ENCODE measurements at regions not wholly inside any gene's neighbourhood (a gene's known extent, or its start where the extent isn't known, plus 50 kb on each side); places are given as distances from the start of the nearest gene placed in this dataset.

DNA sequence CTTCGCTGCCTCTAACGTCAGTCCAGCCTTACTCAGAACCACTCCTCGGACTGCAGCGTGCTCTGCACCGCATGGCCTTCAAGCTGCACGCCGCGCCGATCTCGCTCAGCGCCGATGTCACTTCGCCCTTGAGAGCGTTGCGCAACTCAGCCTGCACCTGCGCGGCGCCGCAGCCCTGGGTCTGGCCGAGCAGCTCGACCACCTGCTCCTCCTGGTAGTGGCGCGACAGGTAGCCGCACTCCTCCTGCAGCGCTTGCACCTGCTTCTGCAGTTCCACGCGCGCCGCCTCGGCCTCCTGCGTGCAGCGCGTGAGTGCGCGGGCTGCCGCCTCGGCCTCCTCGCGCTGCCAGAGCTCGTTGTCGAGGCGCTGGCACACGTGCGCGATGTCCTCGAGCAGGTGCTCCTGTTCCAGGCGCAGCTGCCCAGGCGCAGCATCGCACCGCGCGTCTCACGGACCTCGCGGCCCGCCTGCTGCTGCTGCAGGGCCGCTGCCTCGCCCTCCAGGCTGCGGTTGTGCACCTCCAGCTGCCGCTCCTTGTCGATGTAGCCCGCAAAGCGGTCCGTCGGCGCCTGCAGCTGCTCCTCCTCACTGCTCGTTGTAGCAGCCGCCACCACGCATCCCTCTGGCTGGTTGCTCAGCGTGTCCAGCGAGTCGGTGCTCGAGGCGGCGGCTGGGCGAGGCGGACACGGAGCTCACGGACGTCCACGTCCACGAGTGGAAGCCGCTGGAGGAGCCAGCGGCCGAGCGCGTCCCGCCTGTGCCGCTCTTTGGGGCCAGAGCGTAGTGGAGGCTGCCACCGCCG, 380.6 kb upstream of the CHD6 start:
- ATAC-seq (no peak), DNase-seq (no peak)
- H3K27me3 ChIP-seq: no peaks in the 10 kb centered on the region
- TF ChIP-seq, protein P1, sequence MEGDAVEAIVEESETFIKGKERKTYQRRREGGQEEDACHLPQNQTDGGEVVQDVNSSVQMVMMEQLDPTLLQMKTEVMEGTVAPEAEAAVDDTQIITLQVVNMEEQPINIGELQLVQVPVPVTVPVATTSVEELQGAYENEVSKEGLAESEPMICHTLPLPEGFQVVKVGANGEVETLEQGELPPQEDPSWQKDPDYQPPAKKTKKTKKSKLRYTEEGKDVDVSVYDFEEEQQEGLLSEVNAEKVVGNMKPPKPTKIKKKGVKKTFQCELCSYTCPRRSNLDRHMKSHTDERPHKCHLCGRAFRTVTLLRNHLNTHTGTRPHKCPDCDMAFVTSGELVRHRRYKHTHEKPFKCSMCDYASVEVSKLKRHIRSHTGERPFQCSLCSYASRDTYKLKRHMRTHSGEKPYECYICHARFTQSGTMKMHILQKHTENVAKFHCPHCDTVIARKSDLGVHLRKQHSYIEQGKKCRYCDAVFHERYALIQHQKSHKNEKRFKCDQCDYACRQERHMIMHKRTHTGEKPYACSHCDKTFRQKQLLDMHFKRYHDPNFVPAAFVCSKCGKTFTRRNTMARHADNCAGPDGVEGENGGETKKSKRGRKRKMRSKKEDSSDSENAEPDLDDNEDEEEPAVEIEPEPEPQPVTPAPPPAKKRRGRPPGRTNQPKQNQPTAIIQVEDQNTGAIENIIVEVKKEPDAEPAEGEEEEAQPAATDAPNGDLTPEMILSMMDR (IDR thresholded peaks at IDR 0.05): no peak
- intact Hi-C loops (cut with DNase I): no loop called here
- no peaks in the 10 kb centered on the region for H3K4me1 ChIP-seq
- H3K9me3 ChIP-seq: no peaks in the 10 kb centered on the region
- H3K4me3 ChIP-seq: no peak overlapping the region
- H3K36me3 ChIP-seq: no peaks in the 10 kb centered on the region
- H3K27ac ChIP-seq: no peak overlapping the region

DNA sequence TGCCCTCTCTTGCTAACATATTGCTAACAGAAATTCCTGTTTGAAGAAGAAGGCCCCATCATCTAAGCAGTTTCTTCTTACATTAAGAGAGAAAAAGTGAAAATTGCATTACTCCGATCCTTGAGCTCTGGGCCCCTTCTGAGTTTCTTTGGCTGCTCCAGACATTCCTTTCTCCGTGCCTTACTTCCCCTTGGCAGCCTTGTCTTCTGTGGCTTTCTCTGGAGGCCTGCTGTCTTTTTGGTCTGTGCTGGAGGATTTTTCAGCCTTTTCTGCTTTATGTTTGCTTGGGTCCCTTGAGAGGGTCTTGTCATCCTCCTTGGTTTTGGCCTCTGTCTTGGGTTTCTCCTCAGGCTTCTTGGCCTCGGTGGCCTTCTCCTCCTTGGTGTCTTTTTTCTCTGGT, 378.8 kb upstream of the CHD6 start:
- no peak for ATAC-seq
- Histone ChIP-seq H3K36me3 (no peaks in the 10 kb centered on the region), H3K4me3 (no peak overlapping the region), H3K27me3 (no peaks in the 10 kb centered on the region), H3K9me3 (no peaks in the 10 kb centered on the region), H3K4me1 (no peaks in the 10 kb centered on the region), H3K27ac (no peak overlapping the region)
- intact Hi-C loops (cut with DNase I): no loop called here
- TF ChIP-seq, protein P1 (IDR thresholded peaks at IDR 0.05): no peak
- DNase-seq: no peak

DNA sequence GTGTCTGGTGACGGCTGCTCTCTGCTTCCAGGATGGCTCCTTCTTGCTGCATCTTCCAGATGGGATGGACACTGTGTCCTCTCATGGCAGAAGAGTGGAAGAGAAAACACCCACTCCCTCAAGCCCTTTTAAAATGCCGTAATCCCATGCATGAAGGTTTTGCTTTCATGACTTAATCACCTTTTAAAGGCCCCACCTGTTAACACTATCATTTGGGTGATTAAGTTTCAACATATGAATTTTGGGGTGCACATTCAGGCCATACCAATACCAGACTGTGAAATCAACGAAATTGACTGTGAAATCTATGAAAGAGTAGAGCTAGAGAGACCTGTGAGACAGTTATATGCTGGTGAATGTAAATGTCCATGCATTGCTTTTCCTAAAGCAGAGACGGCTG, 374.3 kb upstream of the CHD6 start:
- TF ChIP-seq, protein P1 (IDR thresholded peaks at IDR 0.05): no peak
- Histone ChIP-seq H3K27ac (no peak overlapping the region), H3K36me3 (no peaks in the 10 kb centered on the region), H3K9me3 (no peaks in the 10 kb centered on the region), H3K4me1 (no peaks in the 10 kb centered on the region), H3K4me3 (no peak overlapping the region), H3K27me3 (no peaks in the 10 kb centered on the region)
- no peak for DNase-seq
- no peak for ATAC-seq
- intact Hi-C loops (cut with DNase I): no loop called here

DNA sequence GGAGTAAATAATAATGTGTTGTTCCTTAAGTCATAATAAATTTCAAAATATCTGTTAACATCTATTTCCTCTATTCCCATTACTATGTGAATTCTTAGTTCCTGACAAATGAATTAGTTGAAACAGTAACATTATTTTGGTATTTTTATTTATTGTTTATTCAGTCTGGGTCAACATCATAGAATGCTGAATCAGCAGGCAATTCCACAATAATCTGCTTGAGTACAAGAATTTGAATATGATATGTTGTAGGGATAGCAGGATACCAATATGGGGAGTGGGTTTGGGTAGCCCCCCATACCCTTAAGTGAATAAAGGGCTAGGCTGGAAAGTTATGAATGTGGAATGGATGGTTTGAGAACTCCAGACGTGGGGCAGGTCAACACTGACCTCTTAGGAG, 373.2 kb upstream of the CHD6 start:
- no peak overlapping the region for H3K27ac ChIP-seq
- DNase-seq (no peak), ATAC-seq (no peak)
- intact Hi-C loops (cut with DNase I): no loop called here
- H3K4me3 ChIP-seq: no peak overlapping the region
- no peaks in the 10 kb centered on the region for H3K9me3 ChIP-seq
- no peaks in the 10 kb centered on the region for H3K4me1 ChIP-seq
- no peaks in the 10 kb centered on the region for H3K27me3 ChIP-seq
- H3K36me3 ChIP-seq: no peaks in the 10 kb centered on the region
- TF ChIP-seq, protein P1 (IDR thresholded peaks at IDR 0.05): no peak

DNA sequence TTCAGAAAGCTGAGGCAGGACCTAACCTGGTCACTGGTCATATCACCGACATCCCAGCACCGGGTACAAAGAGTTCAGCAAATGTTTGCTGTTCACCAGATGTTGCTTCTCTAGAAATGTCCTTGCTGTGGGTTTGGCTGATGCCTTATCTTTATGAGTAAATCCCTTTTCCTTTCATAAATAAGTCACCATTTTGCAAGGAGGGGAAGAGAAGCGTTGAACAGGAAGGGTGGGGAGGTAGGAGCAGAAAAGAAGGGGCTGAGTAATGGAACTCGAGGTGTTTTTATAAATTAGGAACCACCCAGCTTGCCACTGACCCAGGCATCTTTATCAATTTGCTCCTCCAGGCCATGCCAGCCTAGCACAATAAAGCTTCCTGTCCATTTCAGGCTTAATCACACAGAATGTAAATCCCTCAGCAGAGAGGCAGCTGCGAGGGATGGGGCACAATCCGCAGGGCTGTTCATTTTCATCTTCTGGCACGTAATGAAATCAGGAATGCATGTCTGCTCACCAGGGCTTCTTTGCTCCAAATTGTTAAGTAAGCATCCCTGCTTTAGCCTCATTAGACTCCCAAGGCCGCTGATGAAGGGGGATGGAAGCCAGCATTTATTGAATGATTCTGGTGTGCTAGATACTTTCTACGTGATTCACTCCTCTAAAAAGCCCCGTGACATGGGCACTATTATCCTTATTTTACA, 371.9 kb upstream of the CHD6 start:
- no peak overlapping the region for H3K4me3 ChIP-seq
- TF ChIP-seq, protein P1 (IDR thresholded peaks at IDR 0.05): no peak
- intact Hi-C loops (cut with DNase I): no loop called here
- H3K27ac ChIP-seq: no peak overlapping the region
- no peak for DNase-seq
- ATAC-seq: no peak
- H3K36me3 ChIP-seq: no peaks in the 10 kb centered on the region
- H3K4me1 ChIP-seq: no peaks in the 10 kb centered on the region
- H3K9me3 ChIP-seq: no peaks in the 10 kb centered on the region
- H3K27me3 ChIP-seq: no peaks in the 10 kb centered on the region

Measured in upper lobe of right lung (tissue), 1 donor.